ENCODE measurements at regions not wholly inside any gene's neighbourhood (a gene's known extent, or its start where the extent isn't known, plus 50 kb on each side); places are given as distances from the start of the nearest gene placed in this dataset.

DNA sequence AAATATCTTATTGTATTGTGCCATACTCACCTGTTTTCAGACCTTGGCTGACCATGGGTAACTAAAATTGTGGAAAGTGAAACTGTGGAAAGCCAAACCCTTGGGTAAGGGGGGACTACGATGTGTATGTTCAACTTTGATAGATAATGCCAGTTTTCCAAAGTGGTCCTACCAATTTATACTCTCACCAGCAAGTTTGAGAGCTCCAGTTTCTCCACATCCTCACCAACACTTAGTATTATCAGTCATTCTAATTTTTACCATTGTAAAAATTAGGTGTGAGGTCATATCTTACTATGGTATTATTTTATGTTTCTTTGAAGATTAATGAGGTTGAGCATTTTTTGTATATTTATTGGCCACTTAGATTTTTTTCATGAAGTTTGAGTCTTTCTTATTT lies 346.9 kb upstream of the PODXL start:
- in situ Hi-C loops (cut with HindIII; ENCODE audit: low sequenced_read_pairs), result no loop called here

DNA sequence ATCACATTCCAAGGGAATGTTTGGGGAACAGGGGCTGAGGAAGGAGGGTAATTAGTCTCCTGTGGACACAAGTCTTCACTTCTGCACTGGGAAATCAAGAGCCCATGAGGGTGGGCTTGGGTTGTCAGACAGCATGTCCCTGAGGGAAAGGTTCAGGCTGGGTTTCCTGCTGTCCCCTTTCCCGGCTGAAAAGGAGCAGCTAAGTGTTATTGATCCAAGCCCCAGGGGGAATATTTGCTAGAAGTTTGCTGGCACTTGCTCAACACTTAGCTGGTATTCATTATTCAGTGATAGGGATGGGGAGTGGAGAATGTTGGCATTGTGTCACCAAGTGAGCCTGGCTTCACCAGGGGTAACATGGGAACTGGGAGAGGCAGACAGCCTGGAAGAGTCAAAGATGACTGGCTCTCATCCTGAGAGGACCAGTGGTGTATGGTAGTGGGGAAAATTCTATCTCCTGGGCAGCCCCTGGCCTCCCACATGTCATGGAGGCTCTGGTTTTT lies 344.4 kb upstream of the PODXL start:
- in situ Hi-C loops (cut with HindIII; ENCODE audit: low sequenced_read_pairs), result no loop called here

DNA sequence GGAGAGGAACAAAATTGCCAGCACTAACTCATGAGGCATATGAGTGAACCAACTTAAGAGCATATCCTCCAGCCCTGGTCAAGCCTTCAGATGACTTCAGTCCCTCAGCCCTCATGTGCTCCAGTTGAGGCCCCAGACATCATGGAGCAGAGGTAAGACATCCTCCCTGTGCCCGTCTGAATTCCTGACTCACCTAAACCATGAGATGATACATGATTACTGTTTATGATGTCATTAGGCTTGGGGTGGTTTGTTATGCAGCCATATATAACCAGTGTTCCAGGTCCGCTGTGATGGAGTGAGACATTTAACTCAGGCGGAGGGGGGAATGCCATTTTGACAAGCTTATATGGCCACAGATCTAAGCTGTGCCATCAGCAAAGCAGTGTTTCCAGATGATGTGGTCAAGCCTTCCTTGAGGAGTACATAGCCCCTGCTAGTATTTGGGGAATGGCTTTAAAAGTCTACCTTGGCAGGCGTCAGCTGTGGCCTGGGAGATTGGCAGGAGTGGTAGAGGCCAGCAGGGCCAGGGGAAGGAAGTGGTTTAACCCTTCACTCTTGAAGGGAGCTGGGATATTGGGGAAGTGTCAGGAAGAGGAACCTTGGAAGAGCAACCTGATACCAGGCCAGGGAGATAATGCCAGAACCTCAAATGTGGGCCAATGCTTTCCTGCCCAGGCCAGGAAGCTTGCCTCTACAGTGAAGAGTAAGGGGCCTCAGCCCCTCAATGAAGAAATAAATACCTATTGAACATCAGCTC lies 343.0 kb upstream of the PODXL start:
- in situ Hi-C loops (cut with HindIII; ENCODE audit: low sequenced_read_pairs), result no loop called here

DNA sequence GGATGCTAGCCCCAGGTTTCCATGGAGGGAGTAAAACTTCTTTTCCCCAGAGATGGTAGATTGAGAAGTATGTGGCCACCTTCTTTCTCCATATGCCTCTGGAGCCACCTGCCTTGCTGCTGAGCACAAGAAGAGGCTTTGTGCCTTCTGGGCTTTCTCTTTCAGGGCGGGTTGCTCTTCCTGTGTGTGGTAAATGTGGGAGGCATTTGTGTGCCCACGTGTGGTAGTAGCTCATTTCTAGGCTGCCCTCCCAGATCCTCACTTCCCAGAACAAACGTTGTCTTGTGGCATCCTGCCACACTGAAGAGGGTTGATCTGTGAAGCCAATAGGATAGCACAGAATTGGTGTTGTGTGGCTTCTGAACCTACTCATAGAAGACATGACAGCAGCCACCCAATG lies 342.0 kb upstream of the PODXL start:
- in situ Hi-C loops (cut with HindIII; ENCODE audit: low sequenced_read_pairs), result no loop called here

DNA sequence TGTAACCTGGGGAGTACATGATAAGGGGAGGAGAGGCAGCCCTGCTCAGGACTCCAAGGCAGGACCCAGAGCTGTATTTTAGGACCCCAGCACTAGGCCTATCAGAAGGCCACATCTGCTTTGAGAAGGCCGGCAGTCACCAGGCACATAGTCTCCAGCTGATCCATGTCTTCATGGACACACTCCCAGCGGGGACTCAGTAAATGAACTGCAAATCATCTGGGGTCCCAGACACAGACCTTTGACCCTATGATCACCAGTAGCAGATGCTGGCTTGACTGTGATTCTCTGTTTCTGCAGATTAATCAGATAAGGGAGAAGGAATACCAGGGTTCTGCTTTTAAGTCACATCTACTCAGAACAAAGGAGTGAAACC lies 341.4 kb upstream of the PODXL start:
- in situ Hi-C loops (cut with HindIII; ENCODE audit: low sequenced_read_pairs), result no loop called here

DNA sequence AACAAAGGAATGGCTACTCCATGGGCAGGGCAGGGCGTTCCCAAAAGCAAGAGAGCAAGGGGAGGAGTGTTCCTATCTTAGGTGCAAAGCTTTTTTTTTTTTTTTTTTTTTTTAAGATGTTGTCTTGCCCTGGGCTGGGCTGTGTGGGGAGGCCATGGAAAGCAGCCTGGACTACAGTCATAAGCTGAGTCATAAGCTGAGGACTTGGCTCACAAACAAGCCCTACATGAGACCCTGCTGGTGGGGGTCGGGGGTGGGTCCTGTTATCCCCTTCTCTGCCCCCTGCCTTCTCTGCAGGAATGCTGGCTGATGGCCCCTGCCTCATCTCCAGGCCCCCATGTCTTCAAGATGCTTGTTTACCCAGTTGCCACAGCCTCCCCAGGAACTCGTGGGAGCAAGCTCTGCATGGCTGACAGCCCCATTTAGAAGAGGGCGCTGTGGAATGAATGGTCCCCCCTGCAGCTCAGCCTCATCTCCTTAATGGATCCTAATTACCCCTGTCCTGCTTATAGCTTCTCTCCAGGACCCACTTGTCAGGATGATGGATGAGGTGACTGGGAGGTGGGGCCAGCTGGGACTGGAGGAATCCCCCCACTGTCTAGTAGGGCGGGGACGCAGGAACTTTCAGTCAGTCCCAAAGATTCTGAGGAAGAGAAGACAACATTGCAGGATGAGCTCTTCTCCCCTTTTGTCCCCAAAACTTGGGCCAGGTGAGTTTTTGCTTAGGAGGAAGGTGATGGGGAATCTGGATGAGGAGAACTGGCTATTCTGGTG lies 340.8 kb upstream of the PODXL start:
- in situ Hi-C loops (cut with HindIII; ENCODE audit: low sequenced_read_pairs), result no loop called here

DNA sequence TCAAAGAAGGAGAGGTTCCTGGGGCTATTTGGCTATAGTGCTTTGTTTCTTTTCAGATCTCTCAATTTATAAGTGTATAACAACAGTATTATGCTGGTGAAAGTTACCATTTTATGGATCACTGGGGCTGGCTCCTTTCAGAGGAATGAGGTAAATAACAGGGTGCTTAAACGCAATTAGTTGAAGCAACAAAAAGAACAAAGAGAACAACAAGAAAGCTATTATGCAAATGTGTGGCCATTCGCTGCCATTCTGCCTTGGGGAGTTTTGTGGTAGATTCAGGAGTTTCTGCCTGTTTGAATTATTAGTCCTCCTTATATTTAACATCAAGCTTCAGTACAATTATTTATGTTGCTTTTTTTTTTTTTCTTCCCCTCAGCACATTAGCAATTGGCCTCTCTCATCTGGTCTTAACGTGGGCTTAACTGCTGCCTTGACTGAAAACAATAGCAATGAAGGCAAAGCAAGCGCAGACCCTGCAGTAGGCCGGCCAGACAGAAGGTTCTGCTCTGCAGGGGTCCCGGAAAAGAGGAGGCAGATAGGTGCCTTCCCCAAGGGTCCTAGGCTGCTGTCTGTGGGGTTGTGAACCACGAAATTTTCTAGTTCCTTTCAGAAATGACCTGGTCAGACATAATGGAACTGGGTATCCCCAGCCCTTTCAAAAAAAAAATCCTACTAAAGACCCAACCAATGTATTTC lies 339.9 kb upstream of the PODXL start:
- in situ Hi-C loops (cut with HindIII; ENCODE audit: low sequenced_read_pairs), result no loop called here

DNA sequence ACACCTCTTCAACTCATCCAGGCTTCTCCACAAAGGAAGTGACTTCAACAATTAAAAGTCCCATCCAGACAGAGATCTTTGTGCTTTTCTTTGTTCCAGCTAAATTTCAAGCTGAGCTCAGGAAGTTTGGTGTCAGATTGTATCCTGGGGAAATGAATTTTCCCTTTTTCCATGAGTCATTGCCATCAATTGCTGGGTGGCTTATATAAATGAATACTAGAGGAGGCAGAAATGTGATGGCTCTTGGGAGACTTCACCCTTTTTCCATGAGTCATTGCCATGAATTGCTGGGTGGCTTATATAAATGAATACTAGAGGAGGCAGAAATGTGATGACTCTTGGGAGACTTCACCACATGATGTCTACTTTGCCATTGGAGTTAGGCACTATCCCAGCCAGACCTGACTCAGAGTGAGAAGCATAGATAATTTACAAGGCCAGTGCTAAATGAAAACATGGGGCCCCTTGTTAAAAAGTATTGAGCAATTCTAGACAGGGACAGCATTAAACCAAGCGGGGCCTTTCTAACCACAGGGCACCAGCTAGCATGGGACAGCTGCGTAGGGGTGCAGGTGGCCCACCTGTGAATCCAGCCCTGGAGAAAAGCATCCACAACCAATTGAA lies 339.2 kb upstream of the PODXL start:
- in situ Hi-C loops (cut with HindIII; ENCODE audit: low sequenced_read_pairs), result no loop called here

DNA sequence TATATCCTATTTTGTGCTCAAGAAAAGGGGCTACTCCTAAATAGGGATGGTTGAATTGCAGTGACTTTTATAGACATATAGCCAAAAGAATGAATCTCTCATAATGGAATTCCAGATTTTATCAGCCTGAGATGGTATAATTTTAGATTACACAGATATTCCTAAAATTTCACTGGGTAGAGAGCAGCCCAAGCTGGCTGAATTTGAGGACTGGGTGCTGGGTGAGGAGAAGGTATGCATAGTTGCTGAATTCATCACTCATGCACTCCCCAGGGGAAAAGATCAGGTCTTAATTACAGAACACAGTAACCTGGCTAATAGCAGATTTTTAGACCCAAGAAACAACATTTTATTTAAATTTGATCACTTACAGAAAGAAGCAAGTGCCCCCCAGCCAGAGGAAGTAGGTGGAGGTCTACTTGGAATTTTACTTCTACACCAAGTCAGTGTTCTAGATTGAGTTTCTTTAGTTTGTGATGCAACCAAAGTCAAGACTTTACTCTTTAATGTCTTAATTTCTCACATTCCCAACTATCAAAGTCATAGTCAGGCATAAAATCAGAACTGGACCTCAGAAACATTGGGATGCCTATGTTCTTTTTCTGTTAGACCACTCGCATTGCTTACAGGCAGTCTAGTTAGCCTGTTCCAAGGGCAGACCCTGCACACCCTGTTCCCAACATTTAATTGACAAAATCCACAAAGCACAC lies 337.4 kb upstream of the PODXL start:
- in situ Hi-C loops (cut with HindIII; ENCODE audit: low sequenced_read_pairs), result no loop called here

DNA sequence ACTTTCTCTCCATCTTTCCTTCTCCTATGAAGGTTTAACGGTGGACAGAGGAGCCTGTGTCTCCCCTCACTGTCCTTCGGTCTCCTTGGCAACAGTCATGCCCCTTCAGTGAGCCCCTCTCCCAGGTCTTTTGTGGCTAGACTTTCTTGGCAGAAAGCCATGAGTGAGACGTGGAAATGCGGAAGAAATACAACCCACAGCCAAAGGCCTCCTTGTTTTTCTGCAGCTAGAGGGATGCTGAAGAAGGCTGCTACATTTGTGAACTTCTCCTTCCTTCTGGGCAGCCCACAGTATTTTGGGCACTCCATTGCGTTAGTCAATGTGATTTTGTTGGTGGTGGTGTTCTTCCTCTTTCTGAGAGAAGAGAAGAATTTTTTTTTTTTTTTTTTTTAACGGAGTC lies 333.7 kb upstream of the PODXL start:
- in situ Hi-C loops (cut with HindIII; ENCODE audit: low sequenced_read_pairs), result no loop called here

DNA sequence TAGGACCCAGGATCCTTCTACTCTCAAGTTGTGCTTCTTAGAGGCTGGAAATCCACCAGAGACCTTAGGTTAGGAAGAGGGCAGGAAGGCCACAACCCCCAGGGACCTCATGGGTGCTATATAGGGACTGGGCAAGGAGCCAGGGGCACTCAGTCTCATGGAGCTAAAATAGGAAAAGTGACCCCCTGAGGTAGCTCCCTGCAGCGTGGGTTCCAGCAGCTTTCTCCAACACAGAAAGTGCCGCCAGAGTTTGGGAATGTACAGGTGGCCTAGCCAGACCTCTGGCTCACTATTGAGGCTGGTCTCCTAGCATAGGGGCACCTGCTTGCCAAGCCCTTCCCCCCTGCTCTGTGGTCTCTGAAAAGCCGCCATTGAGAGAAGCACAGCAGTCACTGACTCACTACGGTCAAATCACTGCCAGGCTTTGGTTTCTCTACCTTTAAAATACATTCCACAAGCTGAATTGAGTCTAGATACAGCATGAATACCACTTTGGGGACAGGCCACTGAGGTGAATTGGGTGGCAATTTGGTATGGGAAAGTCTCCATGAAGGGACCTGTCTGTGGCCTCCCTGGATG lies 333.2 kb upstream of the PODXL start:
- in situ Hi-C loops (cut with HindIII; ENCODE audit: low sequenced_read_pairs), result no loop called here

DNA sequence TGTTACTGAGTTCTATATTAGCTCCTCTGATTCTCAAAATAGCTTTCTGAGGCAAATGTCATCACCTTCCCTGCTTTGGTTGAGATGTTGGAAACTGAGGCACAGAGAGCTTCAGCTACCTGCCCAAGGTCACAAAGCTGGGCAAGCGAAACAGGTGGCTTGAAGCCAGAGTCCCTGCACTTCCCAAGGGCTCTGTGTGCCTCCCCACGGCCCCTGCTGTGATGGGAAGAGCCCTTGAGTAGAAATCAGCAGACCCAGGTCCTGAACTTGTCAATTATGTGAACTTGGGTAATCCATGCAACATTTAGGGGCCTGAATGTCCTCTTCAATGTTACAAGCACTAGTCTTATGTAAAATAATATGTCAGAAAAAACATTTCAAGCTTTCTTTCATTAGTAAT lies 327.3 kb upstream of the PODXL start:
- in situ Hi-C loops (cut with HindIII; ENCODE audit: low sequenced_read_pairs), result no loop called here

DNA sequence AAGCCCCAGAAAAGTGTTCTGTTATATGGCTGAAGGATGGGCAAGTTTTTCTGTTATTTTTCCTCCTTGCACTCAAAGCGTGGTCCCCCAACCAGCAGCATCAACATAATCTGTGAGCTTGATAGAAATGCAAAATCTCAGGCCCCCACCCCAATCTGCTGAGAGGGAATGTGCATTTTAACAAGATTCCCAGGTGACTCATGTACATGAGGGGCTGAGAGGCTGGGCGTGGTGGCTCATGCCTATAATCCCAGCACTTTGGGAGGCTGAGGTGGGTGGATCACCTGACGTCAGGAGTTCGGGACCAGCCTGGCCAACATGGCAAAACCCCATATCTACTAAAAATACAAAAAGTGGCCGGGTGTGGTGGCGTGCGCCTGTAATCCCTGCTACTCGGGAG lies 326.8 kb upstream of the PODXL start:
- in situ Hi-C loops (cut with HindIII; ENCODE audit: low sequenced_read_pairs), result no loop called here

DNA sequence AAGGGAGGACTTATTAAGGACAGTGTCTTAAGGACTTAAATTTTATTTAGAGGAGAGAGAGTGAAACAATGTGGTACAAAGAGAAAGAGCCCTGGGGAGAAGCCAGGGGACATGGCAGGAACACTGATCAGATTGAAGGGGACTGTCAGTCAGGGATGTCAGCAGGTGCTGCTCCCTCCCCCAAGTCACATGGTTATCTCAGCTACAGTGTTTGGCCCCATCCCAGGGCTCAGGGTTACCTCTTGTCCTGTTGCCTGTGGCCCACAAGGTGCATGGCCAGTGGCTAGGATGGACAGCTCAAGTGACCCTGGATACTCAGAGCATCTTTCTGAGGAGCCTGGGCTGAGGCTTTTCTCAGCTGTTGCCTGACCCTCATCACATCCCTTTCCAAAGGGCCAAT lies 325.9 kb upstream of the PODXL start:
- in situ Hi-C loops (cut with HindIII; ENCODE audit: low sequenced_read_pairs), result no loop called here

DNA sequence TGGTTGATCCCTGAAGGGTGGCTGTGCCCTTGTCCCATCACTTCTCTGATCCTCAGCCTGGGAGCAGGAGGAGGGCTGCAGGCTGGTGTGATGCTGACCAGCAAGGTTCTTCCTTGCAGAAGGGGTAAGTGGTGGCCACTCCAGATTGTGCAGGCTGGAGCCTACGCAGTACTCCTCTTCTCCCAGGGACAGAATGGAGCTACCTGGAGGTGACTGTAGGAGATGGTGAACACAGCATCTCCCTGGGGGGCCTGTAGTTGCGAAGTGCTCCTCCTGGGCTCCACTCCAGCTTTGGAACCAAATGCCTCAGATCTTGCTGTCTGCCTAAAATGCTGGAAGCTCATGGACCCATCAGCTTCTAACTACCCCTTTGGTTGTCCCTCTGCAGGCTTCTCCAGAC lies 323.6 kb upstream of the PODXL start:
- in situ Hi-C loops (cut with HindIII; ENCODE audit: low sequenced_read_pairs), result no loop called here

DNA sequence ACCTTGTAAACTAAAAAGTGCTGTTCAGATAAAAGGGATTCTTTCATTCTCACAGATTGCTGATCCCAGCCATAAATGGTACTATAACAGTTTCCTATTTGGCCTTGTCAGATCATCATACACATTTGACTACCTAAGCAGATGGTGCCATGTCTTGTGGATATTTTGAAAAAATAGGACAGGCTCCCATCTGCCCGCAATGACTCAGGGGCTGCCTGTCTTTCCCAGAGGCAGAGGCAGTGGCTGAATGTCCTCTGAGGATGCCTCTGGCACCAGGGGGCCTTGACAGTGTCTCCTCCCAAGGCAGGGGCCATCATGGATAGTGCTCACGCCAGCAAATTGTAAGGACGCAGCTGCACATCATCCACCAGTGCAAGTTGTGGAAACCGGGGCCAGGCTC lies 323.0 kb upstream of the PODXL start:
- in situ Hi-C loops (cut with HindIII; ENCODE audit: low sequenced_read_pairs), result no loop called here

DNA sequence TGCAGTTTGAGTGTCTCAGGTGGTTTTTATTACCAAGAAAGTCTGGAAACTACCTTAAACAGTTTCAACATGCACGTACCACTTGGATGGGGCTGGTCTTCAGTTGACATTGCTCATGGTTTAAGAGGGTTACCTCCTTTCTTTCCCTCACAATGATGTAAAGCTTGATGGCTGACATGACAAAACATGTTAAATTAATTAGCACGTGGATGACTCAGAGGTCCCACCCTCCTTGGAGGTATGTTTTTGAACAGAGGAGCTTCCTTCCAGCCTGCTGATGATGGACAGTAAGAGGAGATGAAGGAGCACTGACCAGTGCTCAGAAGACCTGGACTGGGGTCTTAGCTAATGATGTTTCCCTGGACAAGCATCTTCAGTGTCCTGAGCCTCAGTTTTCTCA lies 322.3 kb upstream of the PODXL start:
- in situ Hi-C loops (cut with HindIII; ENCODE audit: low sequenced_read_pairs), result no loop called here

DNA sequence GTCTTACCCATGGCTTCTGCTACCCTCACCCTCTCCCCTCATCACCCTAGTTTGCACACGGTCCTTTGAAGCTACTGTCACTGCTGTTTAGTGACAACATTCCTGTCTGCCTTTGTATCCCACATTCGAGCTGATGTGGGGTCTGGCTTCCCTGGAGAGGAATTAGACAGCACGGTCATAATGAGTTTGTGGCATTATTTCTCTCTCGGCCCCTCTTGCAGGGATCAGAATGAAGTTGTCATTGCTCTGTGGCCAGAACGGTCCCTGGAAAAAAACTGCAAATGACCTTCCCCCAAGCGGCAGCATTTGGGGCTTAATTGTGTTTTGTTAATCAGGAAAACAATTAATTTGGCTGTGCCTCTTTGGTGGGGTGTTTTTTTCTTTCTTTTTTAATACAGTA lies 317.2 kb upstream of the PODXL start:
- in situ Hi-C loops (cut with HindIII; ENCODE audit: low sequenced_read_pairs), result no loop called here

DNA sequence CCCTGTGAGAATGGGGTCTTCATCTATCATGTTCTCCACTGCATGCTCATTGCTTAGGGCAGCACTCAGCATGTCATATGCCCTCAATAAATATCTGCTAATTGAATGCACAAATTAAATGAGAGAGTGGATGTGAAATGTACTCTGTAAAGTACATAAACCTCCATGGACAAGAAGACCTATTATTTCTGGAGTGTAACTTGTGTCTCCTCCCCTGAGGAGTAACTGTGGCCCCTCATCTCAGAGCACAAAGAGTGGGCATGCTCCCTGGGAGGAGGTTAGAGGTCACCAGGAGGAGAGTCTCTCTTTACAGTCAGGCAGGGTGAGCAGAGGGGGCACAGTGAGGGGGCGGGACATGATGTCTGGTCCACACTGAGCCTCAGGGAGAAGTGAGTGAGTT lies 313.6 kb upstream of the PODXL start:
- in situ Hi-C loops (cut with HindIII; ENCODE audit: low sequenced_read_pairs), result no loop called here

DNA sequence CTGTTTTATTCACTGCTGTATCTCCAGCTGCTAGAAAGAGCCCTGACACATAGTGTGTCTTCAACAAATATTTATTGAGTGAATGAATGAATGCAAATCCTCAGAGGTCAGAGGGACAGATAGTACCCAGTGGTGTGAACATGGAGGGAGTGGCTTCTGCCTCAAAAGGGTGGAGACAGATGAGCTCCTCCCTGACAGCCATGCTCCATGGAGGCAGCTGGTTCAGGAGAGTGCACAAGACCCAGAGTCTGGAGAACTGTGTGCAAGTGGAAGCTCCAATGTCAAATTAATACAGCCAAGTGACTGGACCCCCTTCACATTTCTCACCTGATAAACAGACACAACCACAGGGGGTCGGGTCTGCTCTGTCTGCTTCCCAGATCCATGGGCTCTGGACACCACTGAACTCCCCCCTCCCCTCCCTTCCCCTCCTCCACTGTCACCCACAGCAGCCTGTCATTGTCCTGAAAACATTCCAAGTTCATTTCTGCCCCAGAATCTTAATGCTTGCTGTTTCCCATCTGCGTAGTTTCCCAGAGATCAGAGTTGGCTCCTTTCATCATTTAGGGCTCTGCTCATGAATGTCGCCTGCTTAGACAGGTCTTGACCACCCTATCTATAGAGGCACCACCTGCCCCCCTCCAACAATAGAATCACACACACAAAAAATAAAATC lies 312.9 kb upstream of the PODXL start:
- in situ Hi-C loops (cut with HindIII; ENCODE audit: low sequenced_read_pairs), result no loop called here
